GM12878 (cell line): ENCODE measurements at regions not wholly inside any gene's neighbourhood (a gene's known extent, or its start where the extent isn't known, plus 50 kb on each side); places are given as distances from the start of the nearest gene placed in this dataset.

Source experiments
- ATAC-seq: fragments of 200-7000 bp; cut with Tn5 transposase; 3 replicates; pipeline ENCODE4 v1.9.1; 2020; ENCODE audit warnings: mild to moderate bottlenecking, moderate library complexity
- BruUV-seq: library from RNA; stranded (reverse); fragments of 400-500 nt; replicated peaks from 2 replicates; lab custom pipeline; 2021; lab: Mats Ljungman, UMichigan
- CTCF ChIA-PET: fragments of 300-600 bp; sonication (Branson Sonifier 250); formaldehyde crosslinking; extraction: SDS; loops from one replicate; lab custom pipeline; 2021; ENCODE audit warnings: inconsistent platforms; lab: Yijun Ruan, JAX
- POLR2A ChIA-PET: fragments of 350-600 bp; formaldehyde crosslinking; extraction: SDS; loops from one replicate; lab custom pipeline; 2021; ENCODE audit warnings: inconsistent platforms; lab: Charles Lee
- RAD21 ChIA-PET: fragments of 300-600 bp; sonication (Branson Sonifier 250); formaldehyde crosslinking; loops from one replicate; lab custom pipeline; 2023; ENCODE audit warnings: antibody characterized with exemption; ENCODE audit not compliant: unreplicated experiment; lab: Charles Lee
- SMC1A ChIA-PET: fragments of 300-600 bp; sonication (Branson Sonifier 250); formaldehyde crosslinking; loops from one replicate; lab custom pipeline; 2023; ENCODE audit not compliant: unreplicated experiment, uncharacterized antibody; lab: Charles Lee
- DNase-seq: peaks from one replicate; pipeline ENCODE4 v3.0.0-alpha.2; 2011; ENCODE audit warnings: low read depth, low spot score
- FAIRE-seq: peaks from 3 replicates; lab custom pipeline; 2011; peaks lifted over from hg19 to GRCh38; lab: Jason Lieb, UNC
- H2AFZ ChIP-seq: 2 replicates; pipeline ENCODE4 v1.6.0; 2011; ENCODE audit warnings: low read depth, low read length, control low read depth; ENCODE audit not compliant: control insufficient read depth
- H3K27ac ChIP-seq: 2 replicates; pipeline ENCODE4 v1.5.1; 2011; ENCODE audit warnings: control low read depth; ENCODE audit not compliant: control insufficient read depth, insufficient read depth
- H3K27me3 ChIP-seq, 2 experiments: replicated peaks in 1 of 2; 2 replicates each; pipeline versions ENCODE4 v1.6.0 to v1.6.1; 2011; ENCODE audit warnings: low read length in 1 of 2; ENCODE audit not compliant: control insufficient read depth in 2 of 2, insufficient read depth in 2 of 2
- H3K36me3 ChIP-seq, 2 experiments: 2 replicates each; pipeline ENCODE4 v1.5.1; 2011; ENCODE audit warnings: low read length in 1 of 2; ENCODE audit not compliant: control insufficient read depth in 2 of 2, insufficient read depth in 2 of 2
- H3K4me1 ChIP-seq: 2 replicates; pipeline ENCODE4 v1.6.1; 2011; ENCODE audit warnings: mild to moderate bottlenecking, low read length, moderate library complexity, mixed read lengths; ENCODE audit not compliant: control insufficient read depth, insufficient read depth
- H3K4me2 ChIP-seq: 2 replicates; pipeline ENCODE4 v1.6.0; 2011; ENCODE audit warnings: control low read depth; ENCODE audit not compliant: control insufficient read depth, insufficient read depth
- H3K4me3 ChIP-seq: fragments of 200-600 bp; sonication (generic); 2 replicates; pipeline ENCODE4 v1.5.1; 2016
- H3K79me2 ChIP-seq: 2 replicates; pipeline ENCODE4 v1.6.0; 2011; ENCODE audit warnings: low read length; ENCODE audit not compliant: control insufficient read depth, insufficient read depth
- H3K9ac ChIP-seq: 2 replicates; pipeline ENCODE4 v1.8.0; 2011; ENCODE audit warnings: low read length, control low read depth, mixed read lengths; ENCODE audit not compliant: control insufficient read depth, insufficient read depth
- H3K9me3 ChIP-seq: replicated peaks from 3 replicates; pipeline ENCODE4 v1.5.1; 2011; ENCODE audit warnings: mild to moderate bottlenecking, low read length; ENCODE audit not compliant: control insufficient read depth, insufficient read depth
- H4K20me1 ChIP-seq: 2 replicates; pipeline ENCODE4 v1.6.0; 2011; ENCODE audit not compliant: control insufficient read depth, insufficient read depth
- LARP7 ChIP-seq: fragments of 450-650 bp; IDR thresholded peaks from 2 replicates; pipeline ENCODE4 v1.6.1; 2017; ENCODE audit warnings: mild to moderate bottlenecking
- SMARCA5 ChIP-seq: fragments of 450-650 bp; IDR thresholded peaks from 2 replicates; pipeline ENCODE4 v1.6.1; 2017; ENCODE audit warnings: mild to moderate bottlenecking
- WGBS: methylation state at CpG from one replicate; pipeline ENCODE4 v1.1.6; 2016; ENCODE audit warnings: low lambda C conversion rate; ENCODE audit not compliant: insufficient replicate concordance, insufficient coverage; ENCODE audit errors: missing lambda C conversion rate; 5-methylcytosine and 5-hydroxymethylcytosine counted together
- in situ Hi-C: fragments of 300-500 bp; cut with MboI; formaldehyde crosslinking; loops from 9 replicates; pipeline ENCODE4 v1.14.3; 2018; ENCODE audit warnings: mixed read lengths
- intact Hi-C: fragments of 100-400 bp; cut with micrococcal nuclease; formaldehyde crosslinking; loops from one replicate; pipeline ENCODE4 v1.14.2; 2022; ENCODE audit not compliant: unreplicated experiment
- TF ChIP-seq, protein P1 (sequence below): fragments of 450-650 bp; IDR thresholded peaks from 2 replicates; pipeline ENCODE4 v1.6.1; 2017; ENCODE audit warnings: antibody characterized with exemption, mild to moderate bottlenecking, moderate library complexity
- TF ChIP-seq, protein P2 (sequence below): fragments of 150-350 bp; IDR thresholded peaks from 2 replicates; pipeline ENCODE4 v1.6.1; 2016; ENCODE audit warnings: low read depth, low read length

DNA sequence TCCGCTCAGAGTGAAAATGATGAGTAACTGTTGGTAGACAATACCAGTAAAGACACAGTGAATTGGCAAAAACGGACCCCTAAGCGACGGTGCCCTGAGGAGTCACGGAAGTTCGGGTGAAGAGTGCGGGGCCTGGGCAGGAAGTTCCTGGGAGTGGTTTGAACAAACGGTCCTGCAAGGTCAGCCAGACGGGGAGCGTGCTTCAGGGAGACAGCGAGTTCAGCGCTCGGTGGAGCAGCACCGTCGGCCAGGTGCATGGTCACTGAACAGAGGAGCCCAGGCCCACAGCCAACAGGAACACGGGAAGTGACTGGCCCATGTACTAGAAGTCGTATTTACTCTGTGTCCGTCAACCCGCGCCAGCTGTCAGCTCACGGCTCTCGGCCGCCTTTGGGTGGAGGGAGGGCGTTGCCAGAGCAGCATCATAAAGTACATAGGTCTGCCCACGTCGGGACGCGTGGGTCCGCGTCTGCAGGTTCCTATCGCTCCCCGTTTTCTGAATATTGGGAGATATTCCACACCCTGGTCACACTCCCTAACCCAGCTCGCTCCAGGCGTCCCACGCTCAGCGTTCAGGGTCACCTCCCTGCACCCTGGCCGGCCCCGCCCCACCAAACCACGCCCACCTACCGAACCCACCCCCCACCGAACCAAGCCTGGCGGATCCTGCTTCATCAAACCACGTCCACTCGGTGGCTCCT, 75.6 kb upstream of the UXS1 start:
- TF ChIP-seq, protein P1, sequence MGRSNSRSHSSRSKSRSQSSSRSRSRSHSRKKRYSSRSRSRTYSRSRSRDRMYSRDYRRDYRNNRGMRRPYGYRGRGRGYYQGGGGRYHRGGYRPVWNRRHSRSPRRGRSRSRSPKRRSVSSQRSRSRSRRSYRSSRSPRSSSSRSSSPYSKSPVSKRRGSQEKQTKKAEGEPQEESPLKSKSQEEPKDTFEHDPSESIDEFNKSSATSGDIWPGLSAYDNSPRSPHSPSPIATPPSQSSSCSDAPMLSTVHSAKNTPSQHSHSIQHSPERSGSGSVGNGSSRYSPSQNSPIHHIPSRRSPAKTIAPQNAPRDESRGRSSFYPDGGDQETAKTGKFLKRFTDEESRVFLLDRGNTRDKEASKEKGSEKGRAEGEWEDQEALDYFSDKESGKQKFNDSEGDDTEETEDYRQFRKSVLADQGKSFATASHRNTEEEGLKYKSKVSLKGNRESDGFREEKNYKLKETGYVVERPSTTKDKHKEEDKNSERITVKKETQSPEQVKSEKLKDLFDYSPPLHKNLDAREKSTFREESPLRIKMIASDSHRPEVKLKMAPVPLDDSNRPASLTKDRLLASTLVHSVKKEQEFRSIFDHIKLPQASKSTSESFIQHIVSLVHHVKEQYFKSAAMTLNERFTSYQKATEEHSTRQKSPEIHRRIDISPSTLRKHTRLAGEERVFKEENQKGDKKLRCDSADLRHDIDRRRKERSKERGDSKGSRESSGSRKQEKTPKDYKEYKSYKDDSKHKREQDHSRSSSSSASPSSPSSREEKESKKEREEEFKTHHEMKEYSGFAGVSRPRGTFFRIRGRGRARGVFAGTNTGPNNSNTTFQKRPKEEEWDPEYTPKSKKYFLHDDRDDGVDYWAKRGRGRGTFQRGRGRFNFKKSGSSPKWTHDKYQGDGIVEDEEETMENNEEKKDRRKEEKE: no peak
- TF ChIP-seq, protein P2, sequence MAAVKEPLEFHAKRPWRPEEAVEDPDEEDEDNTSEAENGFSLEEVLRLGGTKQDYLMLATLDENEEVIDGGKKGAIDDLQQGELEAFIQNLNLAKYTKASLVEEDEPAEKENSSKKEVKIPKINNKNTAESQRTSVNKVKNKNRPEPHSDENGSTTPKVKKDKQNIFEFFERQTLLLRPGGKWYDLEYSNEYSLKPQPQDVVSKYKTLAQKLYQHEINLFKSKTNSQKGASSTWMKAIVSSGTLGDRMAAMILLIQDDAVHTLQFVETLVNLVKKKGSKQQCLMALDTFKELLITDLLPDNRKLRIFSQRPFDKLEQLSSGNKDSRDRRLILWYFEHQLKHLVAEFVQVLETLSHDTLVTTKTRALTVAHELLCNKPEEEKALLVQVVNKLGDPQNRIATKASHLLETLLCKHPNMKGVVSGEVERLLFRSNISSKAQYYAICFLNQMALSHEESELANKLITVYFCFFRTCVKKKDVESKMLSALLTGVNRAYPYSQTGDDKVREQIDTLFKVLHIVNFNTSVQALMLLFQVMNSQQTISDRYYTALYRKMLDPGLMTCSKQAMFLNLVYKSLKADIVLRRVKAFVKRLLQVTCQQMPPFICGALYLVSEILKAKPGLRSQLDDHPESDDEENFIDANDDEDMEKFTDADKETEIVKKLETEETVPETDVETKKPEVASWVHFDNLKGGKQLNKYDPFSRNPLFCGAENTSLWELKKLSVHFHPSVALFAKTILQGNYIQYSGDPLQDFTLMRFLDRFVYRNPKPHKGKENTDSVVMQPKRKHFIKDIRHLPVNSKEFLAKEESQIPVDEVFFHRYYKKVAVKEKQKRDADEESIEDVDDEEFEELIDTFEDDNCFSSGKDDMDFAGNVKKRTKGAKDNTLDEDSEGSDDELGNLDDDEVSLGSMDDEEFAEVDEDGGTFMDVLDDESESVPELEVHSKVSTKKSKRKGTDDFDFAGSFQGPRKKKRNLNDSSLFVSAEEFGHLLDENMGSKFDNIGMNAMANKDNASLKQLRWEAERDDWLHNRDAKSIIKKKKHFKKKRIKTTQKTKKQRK: no peak
- no peak for TF ChIP-seq SMARCA5
- TF ChIP-seq LARP7: no peak
- H3K4me2 ChIP-seq: 0 out of 2 replicates have a peak overlapping the region, but pooled peaks have one; percentile 38
- ChIA-PET SMC1A (no interaction called here), RAD21 (no interaction called here), POLR2A (no interaction called here), CTCF (no interaction called here)
- H3K9ac ChIP-seq: no peak overlapping the region
- no peak for FAIRE-seq
- no peak overlapping the region for H2AFZ ChIP-seq
- no peaks in the 10 kb centered on the region; the same call in 2 of the 3 replicates for H3K9me3 ChIP-seq
- no peak for DNase-seq
- H3K36me3 ChIP-seq: no peaks in the 10 kb centered on the region
- no peak overlapping the region for H3K27ac ChIP-seq
- H3K4me1 ChIP-seq: no peaks in the 10 kb centered on the region; the same call in 1 of the 2 replicates
- intact Hi-C loops (no loop called here), in situ Hi-C loops (no loop called here)
- no TSS peak for BruUV-seq
- H4K20me1 ChIP-seq: no peaks in the 10 kb centered on the region; the same call in 1 of the 2 replicates
- H3K79me2 ChIP-seq: no peaks in the 10 kb centered on the region
- ATAC-seq: no peak; the same call in 1 of the 3 replicates
- no peak overlapping the region for H3K4me3 ChIP-seq
- H3K27me3 ChIP-seq: no peaks in the 10 kb centered on the region; a peak in 1 of 4 replicates
- 3% methylated on average over 42 of the region's 44 CpGs for WGBS
